Liver (tissue), 7 donors: ENCODE measurements at regions not wholly inside any gene's neighbourhood (a gene's known extent, or its start where the extent isn't known, plus 50 kb on each side); places are given as distances from the start of the nearest gene placed in this dataset.

Experiments used
- DNase-seq: peaks from one replicate; pipeline ENCODE4 v3.0.0-alpha.2; 2017; ENCODE audit warnings: low spot score
- H3K27ac ChIP-seq, 2 donors: one replicate each; pipeline ENCODE4 v1.7.0; 2013; ENCODE audit warnings: inconsistent platforms in 2 of 2, low read length in 2 of 2, control low read depth in 1 of 2, low read depth in 1 of 2, mild to moderate bottlenecking in 1 of 2
- H3K27me3 ChIP-seq, 4 donors: one replicate each; pipeline versions ENCODE4 v1.6.1 to v1.7.0; 2013; ENCODE audit warnings: low read length in 3 of 4, inconsistent platforms in 1 of 4, mild to moderate bottlenecking in 1 of 4, moderate library complexity in 1 of 4; ENCODE audit not compliant: control insufficient read depth in 4 of 4, insufficient read depth in 4 of 4
- H3K36me3 ChIP-seq, 4 donors: one replicate each; pipeline versions ENCODE4 v1.6.1 to v1.7.0; 2013; ENCODE audit warnings: low read length in 3 of 4, mild to moderate bottlenecking in 3 of 4, low read depth in 1 of 4, moderate library complexity in 1 of 4; ENCODE audit not compliant: control insufficient read depth in 4 of 4, insufficient read depth in 3 of 4
- H3K4me1 ChIP-seq, 4 donors: one replicate each; pipeline versions ENCODE4 v1.6.1 to v1.7.0; 2013; ENCODE audit warnings: low read length in 3 of 4, mild to moderate bottlenecking in 3 of 4, moderate library complexity in 1 of 4; ENCODE audit not compliant: control insufficient read depth in 4 of 4, insufficient read depth in 4 of 4
- H3K4me3 ChIP-seq, 3 donors: one replicate each; pipeline versions ENCODE4 v1.6.1 to v1.7.0; 2013; ENCODE audit warnings: low read length in 3 of 3, control low read depth in 1 of 3, low read depth in 1 of 3, mild to moderate bottlenecking in 1 of 3
- H3K9ac ChIP-seq, 2 donors: one replicate each; pipeline ENCODE4 v1.7.0; 2013; ENCODE audit warnings: low read length in 2 of 2, mild to moderate bottlenecking in 2 of 2, moderate library complexity in 2 of 2, control low read depth in 1 of 2, low read depth in 1 of 2
- H3K9me3 ChIP-seq, 4 donors: one replicate each; pipeline versions ENCODE4 v1.6.1 to v1.7.0; 2013; ENCODE audit warnings: low read length in 3 of 4; ENCODE audit not compliant: control insufficient read depth in 4 of 4
- ATF3 ChIP-seq: IDR thresholded peaks from 2 replicates; pipeline ENCODE4 v1.6.1; 2016; ENCODE audit warnings: antibody characterized with exemption
- EGR1 ChIP-seq, 2 donors: IDR thresholded peaks; 2 replicates each; pipeline ENCODE4 v1.6.1; 2016 to 2018; ENCODE audit warnings: antibody characterized with exemption in 2 of 2, low read depth in 2 of 2
- FOXA2 ChIP-seq: IDR thresholded peaks from 2 replicates; pipeline ENCODE4 v1.6.1; 2016; ENCODE audit warnings: antibody characterized with exemption
- HNF4A ChIP-seq, 2 donors: conservative IDR thresholded peaks; 2 replicates each; pipeline ENCODE4 v1.6.1; 2016; ENCODE audit warnings: antibody characterized with exemption in 2 of 2, mild to moderate bottlenecking in 2 of 2
- HNF4G ChIP-seq: IDR thresholded peaks from 2 replicates; pipeline ENCODE4 v1.6.1; 2016; ENCODE audit warnings: antibody characterized with exemption
- JUND ChIP-seq, 2 donors: IDR thresholded peaks; 2 replicates each; pipeline ENCODE4 v1.6.1; 2016; ENCODE audit warnings: antibody characterized with exemption in 2 of 2
- MAX ChIP-seq: IDR thresholded peaks from 2 replicates; pipeline ENCODE4 v1.6.1; 2016; ENCODE audit warnings: antibody characterized with exemption
- NR2F2 ChIP-seq: IDR thresholded peaks from 2 replicates; pipeline ENCODE4 v1.6.1; 2016; ENCODE audit warnings: antibody characterized with exemption
- REST ChIP-seq: IDR thresholded peaks from 2 replicates; pipeline ENCODE4 v1.6.1; 2016; ENCODE audit warnings: antibody characterized with exemption, mild to moderate bottlenecking
- SP1 ChIP-seq: IDR thresholded peaks from 2 replicates; pipeline ENCODE4 v1.6.1; 2018; ENCODE audit warnings: antibody characterized with exemption, mild to moderate bottlenecking
- TAF1 ChIP-seq: conservative IDR thresholded peaks from 2 replicates; pipeline ENCODE4 v1.6.1; 2016; ENCODE audit warnings: antibody characterized with exemption, mild to moderate bottlenecking
- WGBS: extraction: QIAGEN DNeasy Blood & Tissue Kit; methylation state at CpG from one replicate; pipeline ENCODE4 v1.1.7; 2013; 5-methylcytosine and 5-hydroxymethylcytosine counted together
- donor health status: healthy.
- donor health status: healthy.
- donor health status: healthy.
- donor health status: healthy.

- Histone ChIP-seq H3K4me1 (no peaks in the 10 kb centered on the region), H3K27me3 (peaks cover 0 to 2% (median 0%) of the 10 kb centered on the region in 4 donors), H3K9me3 (no peaks in the 10 kb centered on the region), H3K4me3 (no peak overlapping the region), H3K27ac (no peak overlapping the region), H3K9ac (no peak overlapping the region), H3K36me3 (no peaks in the 10 kb centered on the region)
- WGBS, result 73% methylated on average over 3 of the region's 3 CpGs
- TF ChIP-seq MAX (no peak), SP1 (no peak), EGR1 (IDR thresholded peaks at IDR 0.05; ENCODE audit: low read depth in 2 of 2) (no peak), HNF4A (conservative IDR thresholded peaks at IDR 0.05) (no peak)
- no peak for DNase-seq
Measured at GRCh38 chrX:116272322-116272721, 101.8 kb downstream of the AGTR2 start.

GRCh38 chrX:116272861-116273260 is 102.3 kb downstream of the AGTR2 start:
- peak; percentile 16 to 28 for TF ChIP-seq HNF4A (conservative IDR thresholded peaks at IDR 0.05)
- no peak for TF ChIP-seq HNF4G
- no peak for DNase-seq
- Histone ChIP-seq H3K27ac (no peak overlapping the region), H3K9ac (no peak overlapping the region), H3K27me3 (peaks cover 0 to 2% (median 0%) of the 10 kb centered on the region in 4 donors), H3K4me1 (no peaks in the 10 kb centered on the region), H3K36me3 (no peaks in the 10 kb centered on the region), H3K4me3 (no peak overlapping the region), H3K9me3 (no peaks in the 10 kb centered on the region)

- H3K9ac ChIP-seq, result no peak overlapping the region
- peaks cover 0 to 2% (median 0%) of the 10 kb centered on the region in 4 donors for H3K27me3 ChIP-seq
- no peak overlapping the region for H3K27ac ChIP-seq
- TF ChIP-seq ATF3 (no peak), REST (no peak), SP1 (no peak), MAX (no peak), NR2F2 (no peak), FOXA2 (no peak), JUND (IDR thresholded peaks at IDR 0.05) (no peak), HNF4A (conservative IDR thresholded peaks at IDR 0.05) (no peak), TAF1 (no peak), EGR1 (IDR thresholded peaks at IDR 0.05; ENCODE audit: low read depth in 2 of 2) (no peak)
- H3K9me3 ChIP-seq, result no peaks in the 10 kb centered on the region
- H3K36me3 ChIP-seq, result no peaks in the 10 kb centered on the region
- no peak for DNase-seq
- no peak overlapping the region for H3K4me3 ChIP-seq
- WGBS, result 33% methylated on average over 1 of the region's 1 CpG
- no peaks in the 10 kb centered on the region for H3K4me1 ChIP-seq
Measured at GRCh38 chrX:116276261-116276660, 105.7 kb downstream of the AGTR2 start.
